AG08396 (cell line): ENCODE measurements at regions not wholly inside any gene's neighbourhood (a gene's known extent, or its start where the extent isn't known, plus 50 kb on each side); places are given as distances from the start of the nearest gene placed in this dataset.

Source experiments
- DNase-seq: peaks from one replicate; pipeline ENCODE4 v3.0.0; 2012; ENCODE audit warnings: low spot score, mixed read lengths

GRCh38 chr3:40996382-40996781, 202.9 kb upstream of the CTNNB1 start:
- no peak for DNase-seq

GRCh38 chr3:40996827-40997710, 202.2 kb upstream of the CTNNB1 start:
- no peak for DNase-seq

- no peak for DNase-seq
Observed at GRCh38 chr3:40997711-40998519, 201.4 kb upstream of the CTNNB1 start.

- DNase-seq, result no peak
Observed at GRCh38 chr3:40999682-41000081, 199.6 kb upstream of the CTNNB1 start.

- no peak for DNase-seq
Observed at GRCh38 chr3:41000471-41000870, 198.8 kb upstream of the CTNNB1 start.

- DNase-seq, result no peak
Observed at GRCh38 chr3:41001556-41001955, 197.7 kb upstream of the CTNNB1 start.

GRCh38 chr3:41002104-41002503, 197.2 kb upstream of the CTNNB1 start:
- no peak for DNase-seq

- DNase-seq, result no peak
Observed at GRCh38 chr3:41007399-41007798, 191.9 kb upstream of the CTNNB1 start.

GRCh38 chr3:41011854-41012253, 187.5 kb upstream of the CTNNB1 start:
- DNase-seq, result no peak

- DNase-seq, result no peak
Observed at GRCh38 chr3:41018855-41019254, 180.4 kb upstream of the CTNNB1 start.

GRCh38 chr3:41024031-41024836, 175.1 kb upstream of the CTNNB1 start:
- no peak for DNase-seq

GRCh38 chr3:41026394-41027177, 172.7 kb upstream of the CTNNB1 start:
- no peak for DNase-seq

GRCh38 chr3:41029356-41029755, 169.9 kb upstream of the CTNNB1 start:
- no peak for DNase-seq

GRCh38 chr3:41030220-41030619, 169.1 kb upstream of the CTNNB1 start:
- no peak for DNase-seq

- no peak for DNase-seq
Observed at GRCh38 chr3:41031401-41031800, 167.9 kb upstream of the CTNNB1 start.

- DNase-seq, result no peak
Observed at GRCh38 chr3:41033956-41034519, 165.3 kb upstream of the CTNNB1 start.

GRCh38 chr3:41035456-41036022, 163.8 kb upstream of the CTNNB1 start:
- no peak for DNase-seq

- no peak for DNase-seq
Observed at GRCh38 chr3:41037651-41038334, 161.5 kb upstream of the CTNNB1 start.

- no peak for DNase-seq
Observed at GRCh38 chr3:41040256-41040655, 159.0 kb upstream of the CTNNB1 start.

GRCh38 chr3:41041462-41041861, 157.8 kb upstream of the CTNNB1 start:
- no peak for DNase-seq
